D341Med (cell line): ENCODE measurements at regions not wholly inside any gene's neighbourhood (a gene's known extent, or its start where the extent isn't known, plus 50 kb on each side); places are given as distances from the start of the nearest gene placed in this dataset.
A peak's percentile ranks its signal among the peaks of the same experiment; 100 is the strongest.
"Not testable (repeated sequence)": the region's sequence is repeated elsewhere in the genome, so short reads cannot be mapped to it uniquely, and the experiment has no call there.

Source experiments
- DNase-seq: peaks from one replicate; pipeline ENCODE4 v3.0.0; 2012; ENCODE audit warnings: low spot score

DNA sequence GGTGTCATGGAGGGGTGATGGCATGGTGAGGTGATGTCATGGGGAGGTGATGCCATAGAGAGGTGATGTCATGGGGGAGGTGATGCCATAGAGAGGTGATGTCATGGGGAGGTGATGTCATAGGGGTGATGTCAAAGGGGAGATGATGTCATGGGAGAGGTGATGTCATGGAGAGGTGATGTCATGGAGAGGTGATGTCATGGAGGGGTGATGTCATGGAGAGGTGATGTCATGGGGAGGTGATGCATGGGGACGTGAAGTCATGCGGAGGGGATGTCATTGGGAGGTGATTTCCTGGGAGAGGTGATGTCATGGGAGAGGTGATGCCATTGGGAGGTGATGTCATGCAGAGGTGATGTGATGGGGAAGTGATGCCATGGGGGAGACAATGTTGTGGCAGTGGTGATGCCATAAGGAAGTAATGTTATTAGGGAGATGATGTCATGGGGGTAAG lies 92.1 kb upstream of the C1orf174 start:
- DNase-seq: no peak

DNA sequence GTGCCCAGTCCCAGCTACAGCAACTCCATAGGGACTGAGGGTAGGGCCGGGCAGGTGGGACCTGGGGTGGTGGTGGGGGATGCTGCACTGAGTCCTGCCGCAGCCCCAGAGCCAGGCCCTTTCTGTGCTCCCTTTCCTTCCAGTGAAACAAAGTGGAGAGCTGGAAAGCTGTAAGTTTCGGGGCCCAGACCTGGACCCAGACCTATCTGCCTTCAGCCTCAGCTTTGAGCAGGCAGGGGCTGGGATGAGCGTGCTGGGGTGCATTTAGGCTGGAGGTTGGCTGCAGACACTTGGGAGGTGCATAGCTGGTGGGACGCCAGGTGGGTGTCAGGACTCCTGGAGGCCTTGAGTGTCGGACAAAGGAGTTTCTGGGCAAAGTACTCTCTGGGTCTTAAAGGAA lies 92.7 kb upstream of the C1orf174 start:
- DNase-seq: no peak

DNA sequence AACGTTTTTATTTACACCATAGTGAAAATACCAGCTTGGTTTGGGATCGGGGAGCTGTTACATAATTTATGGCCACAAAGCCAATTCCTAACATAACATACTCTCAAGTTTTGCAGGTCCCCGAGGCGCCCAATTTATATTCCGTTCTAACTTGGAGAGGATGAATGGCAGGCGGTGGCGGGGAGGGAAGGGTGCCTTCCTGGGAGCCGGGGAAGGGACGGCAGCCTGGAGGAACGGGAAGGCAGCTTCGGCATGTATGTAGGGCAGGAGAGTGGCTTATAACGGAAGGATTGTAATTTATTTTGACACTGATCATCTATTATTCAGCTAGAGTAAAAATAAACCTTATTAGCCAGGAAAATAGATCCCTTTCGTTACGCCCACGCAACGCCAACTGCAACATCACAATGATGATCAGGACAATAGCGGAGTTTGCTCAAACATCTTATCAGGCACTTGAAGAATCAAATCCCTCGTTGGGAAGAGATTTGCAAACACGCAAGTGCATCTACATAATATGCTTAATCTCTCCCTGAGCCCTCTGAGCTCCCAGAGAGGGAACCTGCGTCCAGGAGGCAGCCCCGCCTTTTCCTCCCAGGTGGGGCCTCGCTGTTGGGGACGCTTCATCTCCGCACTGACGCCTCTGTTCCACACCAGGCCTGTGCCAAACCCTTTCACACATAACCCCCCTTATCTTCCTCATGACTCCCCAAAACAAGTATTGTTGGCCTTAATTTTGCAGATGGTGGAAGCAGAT lies 93.7 kb upstream of the C1orf174 start:
- peak; percentile 65 for DNase-seq

GRCh38 chr1:3995141-3995780 lies 95.2 kb upstream of the C1orf174 start:
- DNase-seq: no peak

DNA sequence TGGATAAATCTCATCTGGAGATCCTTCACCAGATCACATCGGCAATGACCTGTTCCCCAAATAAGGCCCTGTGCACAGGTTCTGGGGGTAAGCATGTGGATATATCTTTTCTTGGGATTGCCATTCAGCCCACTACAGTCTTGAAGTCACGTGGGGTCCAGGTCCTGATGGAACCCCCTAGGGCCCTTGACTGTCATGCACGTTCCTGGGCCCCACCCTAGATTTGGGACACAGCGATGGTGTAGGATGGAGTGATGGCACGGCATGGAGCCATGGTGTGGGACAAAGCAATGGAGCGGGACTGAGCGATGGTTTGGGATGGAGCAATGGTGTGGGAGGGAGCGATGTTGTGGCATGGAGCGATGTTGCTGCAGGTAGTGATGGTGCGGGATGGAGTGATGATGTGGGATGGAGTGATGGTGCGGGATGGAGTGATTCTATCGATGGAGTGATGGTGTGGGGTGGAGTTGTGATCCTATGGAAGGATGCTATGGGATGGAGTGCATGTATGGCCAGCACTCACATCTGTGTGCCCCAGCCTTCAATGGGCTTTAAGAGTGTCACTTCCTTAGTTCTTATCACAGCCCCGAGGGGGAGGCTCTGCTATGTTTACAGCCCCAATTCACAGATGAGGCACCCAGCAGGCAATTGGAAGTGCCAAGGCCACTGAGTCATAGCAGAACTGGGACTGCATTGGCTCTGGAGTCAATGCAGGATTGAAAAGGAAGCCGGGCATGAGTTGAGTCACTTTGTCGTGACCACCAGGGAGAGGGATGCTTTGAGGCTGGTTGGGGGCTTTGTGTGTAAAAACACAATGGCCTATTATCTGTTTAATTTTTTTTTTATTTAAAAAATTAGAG lies 97.0 kb upstream of the C1orf174 start:
- DNase-seq: no peak

DNA sequence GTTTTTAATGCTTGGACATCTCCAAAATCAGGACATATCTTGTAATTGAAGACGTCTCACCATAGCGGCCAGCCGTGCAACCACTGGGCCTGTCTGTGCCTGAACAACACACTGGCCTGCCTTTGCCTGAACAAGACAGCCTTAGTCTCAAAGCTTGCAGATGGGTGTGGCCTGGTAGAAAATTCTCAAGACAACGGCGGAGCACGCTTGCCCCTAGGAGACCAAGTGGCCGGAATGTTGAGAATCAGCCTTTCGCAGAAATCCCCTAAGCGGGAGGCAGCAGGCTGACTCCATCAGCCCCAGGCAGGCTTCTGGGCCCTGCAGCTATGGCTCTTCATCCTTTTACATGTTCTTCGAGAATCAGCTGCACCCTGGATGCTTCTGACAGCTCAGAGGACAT lies 98.0 kb upstream of the C1orf174 start:
- DNase-seq: no peak

- DNase-seq: not testable (repeated sequence)
Observed at GRCh38 chr1:3999514-3999913, 99.4 kb upstream of the C1orf174 start.

- no peak for DNase-seq
Observed at GRCh38 chr1:3999941-4000735, 100.1 kb upstream of the C1orf174 start.

DNA sequence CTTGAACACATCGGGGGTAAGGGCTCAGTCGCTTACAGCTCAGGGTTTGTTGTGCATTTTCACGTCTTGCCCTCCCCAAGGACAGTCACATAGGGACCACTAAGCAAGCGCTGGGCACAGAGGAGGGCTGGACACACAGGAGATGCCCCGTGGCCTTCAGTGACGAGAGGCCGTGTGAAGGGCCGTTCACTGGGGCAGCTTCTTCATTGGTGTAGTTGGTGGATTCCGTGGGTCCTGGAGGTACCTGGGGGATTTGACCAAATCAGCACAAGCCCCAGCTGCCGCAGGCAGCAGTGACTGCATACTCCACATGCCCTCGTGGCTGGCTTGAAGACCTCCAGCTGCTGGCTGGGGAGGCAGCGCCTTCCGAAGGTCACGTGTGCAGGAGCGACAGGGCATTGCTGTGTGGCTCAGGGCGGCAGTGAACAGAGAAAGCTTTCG lies 100.8 kb upstream of the C1orf174 start:
- no peak for DNase-seq

DNA sequence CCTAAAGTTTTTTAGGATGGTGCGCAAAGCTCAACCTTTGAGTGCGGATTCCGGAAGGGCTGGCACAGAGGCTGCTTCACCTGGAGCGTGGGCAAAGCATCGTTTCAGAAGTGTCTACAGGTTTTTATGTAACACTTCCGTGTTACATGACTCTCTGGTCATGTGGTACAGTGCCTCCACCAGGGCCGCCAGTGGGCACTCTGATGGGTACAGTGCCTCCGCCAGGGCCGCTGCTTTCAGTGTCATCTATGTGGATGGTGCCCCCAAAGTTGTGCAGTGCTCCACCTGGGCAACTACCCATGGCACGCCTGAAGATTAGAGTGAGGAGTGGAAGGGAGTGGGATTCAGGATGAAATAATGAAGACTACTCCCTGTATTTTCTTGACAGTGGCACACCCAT lies 101.4 kb upstream of the C1orf174 start:
- no peak for DNase-seq

DNA sequence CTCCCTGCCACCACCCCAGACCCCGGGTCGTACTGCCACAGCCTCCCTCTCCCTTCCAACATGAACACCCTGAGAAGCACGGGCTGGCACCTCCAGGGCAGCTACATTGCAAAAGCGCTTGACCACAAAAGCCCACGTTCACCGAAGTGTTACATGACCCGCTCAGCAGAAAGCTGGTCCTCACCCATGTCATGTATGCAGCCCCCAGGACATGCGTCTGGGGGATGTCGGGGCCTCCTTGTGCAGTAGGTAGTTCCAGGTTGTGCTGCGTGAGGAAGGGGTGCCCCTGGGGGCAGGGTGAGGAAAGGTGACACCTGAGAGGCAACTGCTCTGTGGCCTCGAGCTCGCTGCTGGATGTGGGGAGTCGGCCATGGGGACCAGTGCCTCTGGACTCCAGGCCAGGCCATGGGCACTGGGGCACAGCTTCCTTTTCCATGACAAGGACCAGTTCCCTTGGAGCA lies 102.0 kb upstream of the C1orf174 start:
- no peak for DNase-seq

DNA sequence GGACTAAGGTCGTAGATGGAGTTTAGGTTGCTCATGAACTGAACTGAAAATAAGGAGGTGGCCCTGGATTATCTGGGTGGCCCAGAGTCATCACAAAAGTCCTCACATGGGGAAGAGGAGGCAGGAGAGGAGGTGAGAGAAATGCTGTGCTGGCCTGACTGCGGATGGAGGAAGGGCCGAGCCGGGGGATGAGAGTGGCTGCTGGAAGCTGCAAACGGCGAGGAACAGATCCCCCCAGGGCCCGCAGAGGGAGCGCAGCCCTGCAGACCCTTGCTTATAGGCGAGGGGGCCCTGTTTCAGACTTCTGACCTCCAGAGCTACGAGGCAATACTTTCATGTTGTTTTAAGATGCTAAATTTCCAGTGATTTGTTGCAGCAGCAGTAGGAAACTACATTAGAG lies 102.7 kb upstream of the C1orf174 start:
- DNase-seq: no peak

- no peak for DNase-seq
Observed at GRCh38 chr1:4003846-4004505, 103.9 kb upstream of the C1orf174 start.

DNA sequence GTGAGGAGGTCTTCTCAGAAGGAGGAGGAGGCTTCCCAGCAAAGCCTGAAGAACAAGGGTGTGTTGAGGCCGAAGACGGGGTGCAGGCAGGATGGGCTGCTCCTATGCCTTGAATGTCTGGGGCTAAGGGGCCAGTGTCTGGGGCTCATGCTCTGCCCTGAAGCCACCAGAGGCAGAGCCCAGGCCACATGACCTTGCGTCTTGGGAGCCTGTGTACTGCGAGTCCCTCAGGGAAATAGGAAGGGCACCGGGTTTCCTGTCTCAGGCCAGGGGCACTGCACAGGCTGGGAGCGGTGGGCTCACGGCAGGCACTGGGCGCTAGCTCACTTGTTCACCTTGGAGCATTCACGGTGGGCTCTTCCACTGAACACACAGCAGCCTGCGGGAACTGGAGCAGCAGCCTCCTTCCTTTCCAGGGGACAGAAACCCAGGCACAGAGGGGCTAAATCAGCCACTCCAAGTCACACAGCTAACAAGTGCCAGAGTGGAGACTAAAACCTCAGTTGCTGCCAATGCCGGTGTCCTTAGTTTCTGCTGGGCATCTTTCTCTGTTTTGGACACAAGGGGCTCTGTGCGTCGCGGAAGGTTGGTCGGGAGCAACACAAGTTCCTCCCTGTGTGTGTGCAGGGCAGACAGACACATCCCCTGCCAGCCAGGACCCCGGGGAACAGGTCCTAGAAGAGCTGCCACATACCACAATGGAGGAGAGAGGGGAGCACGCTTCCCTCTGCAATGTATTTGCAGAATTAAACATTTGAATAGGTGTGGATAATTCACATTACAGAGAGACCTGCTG lies 104.8 kb upstream of the C1orf174 start:
- no peak for DNase-seq

GRCh38 chr1:4005431-4005830 lies 105.4 kb upstream of the C1orf174 start:
- DNase-seq: no peak

GRCh38 chr1:4006676-4007374 lies 106.8 kb upstream of the C1orf174 start:
- DNase-seq: no peak

DNA sequence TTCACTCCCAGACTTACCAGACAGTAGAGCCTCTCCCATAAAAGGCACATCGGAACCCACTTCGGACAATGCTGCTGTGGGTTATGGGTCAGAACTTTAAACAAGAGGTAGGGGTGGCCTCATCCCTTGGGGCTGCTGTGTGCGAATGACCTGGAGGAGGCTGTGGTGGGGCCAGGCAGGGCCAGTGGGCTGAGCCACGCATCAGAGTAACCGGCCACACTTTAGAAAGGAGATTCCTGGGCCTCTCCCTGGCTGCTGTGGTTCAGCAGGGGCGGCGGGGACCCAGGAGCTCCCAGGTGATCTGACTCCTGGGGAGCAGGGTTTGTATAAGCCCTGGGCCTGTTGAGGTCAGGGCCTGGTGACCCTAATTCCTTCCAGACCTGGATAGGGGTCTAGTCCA lies 110.2 kb upstream of the C1orf174 start:
- DNase-seq: no peak

- DNase-seq: no peak
Observed at GRCh38 chr1:4010814-4011605, 110.9 kb upstream of the C1orf174 start.
